OCI-LY7 (cell line): ENCODE measurements at regions not wholly inside any gene's neighbourhood (a gene's known extent, or its start where the extent isn't known, plus 50 kb on each side); places are given as distances from the start of the nearest gene placed in this dataset.

Experiments used
- BruUV-seq: library from RNA; stranded (reverse); fragments of 400-500 nt; replicated peaks from 2 replicates; lab custom pipeline; 2021; lab: Mats Ljungman, UMichigan
- CTCF ChIA-PET: fragments of 300-600 bp; sonication (Branson Sonifier 250); formaldehyde crosslinking; loops from one replicate; lab custom pipeline; 2022; ENCODE audit warnings: antibody characterized with exemption; ENCODE audit not compliant: unreplicated experiment; lab: Charles Lee
- POLR2A ChIA-PET: fragments of 300-600 bp; sonication (Branson Sonifier 250); formaldehyde crosslinking; loops from one replicate; lab custom pipeline; 2022; ENCODE audit warnings: antibody characterized with exemption; lab: Charles Lee
- DNase-seq: peaks from one replicate; pipeline ENCODE4 v3.0.0-alpha.2; 2015; ENCODE audit warnings: low spot score
- H2AFZ ChIP-seq: fragments of 200-600 bp; sonication (generic), shearing (Covaris generic); 2 replicates; pipeline ENCODE4 v1.6.1; 2014; ENCODE audit warnings: mild to moderate bottlenecking, antibody characterized with exemption, low read length, moderate library complexity
- H3K27ac ChIP-seq: fragments of 200-600 bp; sonication (generic); 2 replicates; pipeline ENCODE4 v1.5.1; 2014; ENCODE audit warnings: mixed run types, low read depth, mild to moderate bottlenecking, moderate library complexity, low read length, inconsistent platforms; ENCODE audit not compliant: poor library complexity, severe bottlenecking
- H3K36me3 ChIP-seq: fragments of 200-600 bp; sonication (generic); 2 replicates; pipeline ENCODE4 v1.6.1; 2014; ENCODE audit warnings: mild to moderate bottlenecking, antibody characterized with exemption, low read length, moderate library complexity, mixed read lengths; ENCODE audit not compliant: insufficient read depth
- H3K4me1 ChIP-seq: fragments of 200-600 bp; sonication (generic); 2 replicates; pipeline ENCODE4 v1.5.1; 2014; ENCODE audit warnings: mild to moderate bottlenecking, low read length; ENCODE audit not compliant: insufficient read depth, poor library complexity, severe bottlenecking
- H3K4me2 ChIP-seq: fragments of 200-600 bp; sonication (generic); 2 replicates; pipeline ENCODE4 v1.6.1; 2014; ENCODE audit warnings: mild to moderate bottlenecking, low read length
- H3K4me3 ChIP-seq: fragments of 200-600 bp; sonication (generic); 2 replicates; pipeline ENCODE4 v1.5.1; 2014; ENCODE audit warnings: mild to moderate bottlenecking, low read depth, low read length; ENCODE audit not compliant: poor library complexity, severe bottlenecking
- H3K79me2 ChIP-seq: fragments of 200-600 bp; sonication (generic); 2 replicates; pipeline ENCODE4 v1.6.1; 2016; ENCODE audit warnings: low read depth, mild to moderate bottlenecking, low read length, moderate library complexity, mixed read lengths; ENCODE audit not compliant: insufficient read depth
- H3K9me2 ChIP-seq: fragments of 200-600 bp; sonication (generic); 2 replicates; pipeline ENCODE4 v1.6.1; 2016; ENCODE audit warnings: mild to moderate bottlenecking, low read length, mixed read lengths; ENCODE audit not compliant: insufficient read depth
- H3K9me3 ChIP-seq: fragments of 200-600 bp; sonication (generic); 2 replicates; pipeline ENCODE4 v1.6.1; 2014; ENCODE audit warnings: mild to moderate bottlenecking, mixed run types, low read length, mixed read lengths
- H4K20me1 ChIP-seq: fragments of 200-600 bp; sonication (generic); 2 replicates; pipeline ENCODE4 v1.6.1; 2014; ENCODE audit warnings: mild to moderate bottlenecking, antibody characterized with exemption, low read length, moderate library complexity, mixed read lengths; ENCODE audit not compliant: insufficient read depth
- CTCF ChIP-seq: fragments of 200-600 bp; sonication (generic); conservative IDR thresholded peaks from 2 replicates; pipeline ENCODE4 v1.5.1; 2014; ENCODE audit warnings: mild to moderate bottlenecking, antibody characterized with exemption, low read length, moderate library complexity, mixed read lengths
- EZH2phosphoT487 ChIP-seq: fragments of 200-600 bp; sonication (generic); IDR thresholded peaks from 2 replicates; pipeline ENCODE4 v1.6.1; 2018; ENCODE audit warnings: low read depth, borderline replicate concordance, mild to moderate bottlenecking, mixed run types, antibody characterized with exemption, low read length, moderate library complexity, mixed read lengths
- intact Hi-C: fragments of 100-400 bp; cut with micrococcal nuclease; formaldehyde crosslinking; loops from one replicate; pipeline ENCODE4 v1.10.0; 2022; ENCODE audit not compliant: unreplicated experiment

GRCh38 chr1:4571263-4571662, 83.1 kb upstream of the AJAP1 start:
- no peaks in the 10 kb centered on the region for H4K20me1 ChIP-seq
- no peak overlapping the region for H3K27ac ChIP-seq
- no peak overlapping the region for H3K4me3 ChIP-seq
- H3K4me2 ChIP-seq, result no peak overlapping the region
- H3K9me2 ChIP-seq, result no peaks in the 10 kb centered on the region
- no peaks in the 10 kb centered on the region for H3K79me2 ChIP-seq
- H2AFZ ChIP-seq, result no peak overlapping the region
- BruUV-seq, result no TSS peak
- H3K36me3 ChIP-seq, result no peaks in the 10 kb centered on the region
- intact Hi-C loops, result no loop called here
- no peaks in the 10 kb centered on the region for H3K9me3 ChIP-seq
- ChIA-PET CTCF (no interaction called here), POLR2A (no interaction called here)
- no peak for DNase-seq
- TF ChIP-seq CTCF, result no peak
- no peak for TF ChIP-seq EZH2phosphoT487
- H3K4me1 ChIP-seq, result no peaks in the 10 kb centered on the region

GRCh38 chr1:4573526-4573925, 80.9 kb upstream of the AJAP1 start:
- Histone ChIP-seq H3K4me1 (no peaks in the 10 kb centered on the region), H3K79me2 (no peaks in the 10 kb centered on the region), H3K9me3 (no peaks in the 10 kb centered on the region), H3K9me2 (no peaks in the 10 kb centered on the region), H3K4me3 (no peak overlapping the region), H4K20me1 (no peaks in the 10 kb centered on the region), H3K27ac (no peak overlapping the region), H2AFZ (no peak overlapping the region), H3K4me2 (no peak overlapping the region), H3K36me3 (no peaks in the 10 kb centered on the region)
- POLR2A ChIA-PET, result no interaction called here
- CTCF ChIA-PET, result no interaction called here
- no TSS peak for BruUV-seq
- no peak for TF ChIP-seq EZH2phosphoT487
- no peak for DNase-seq
- intact Hi-C loops, result no loop called here

GRCh38 chr1:4581807-4582206, 72.6 kb upstream of the AJAP1 start:
- H3K4me1 ChIP-seq, result peaks cover 10% of the 10 kb centered on the region
- no peak overlapping the region for H3K4me2 ChIP-seq
- H3K36me3 ChIP-seq, result no peaks in the 10 kb centered on the region
- ChIA-PET CTCF (no interaction called here), POLR2A (no interaction called here)
- no peaks in the 10 kb centered on the region for H3K79me2 ChIP-seq
- H3K9me2 ChIP-seq, result no peaks in the 10 kb centered on the region
- BruUV-seq, result no TSS peak
- H3K4me3 ChIP-seq, result no peak overlapping the region
- TF ChIP-seq EZH2phosphoT487 (no peak), CTCF (no peak)
- H4K20me1 ChIP-seq, result no peaks in the 10 kb centered on the region
- H3K27ac ChIP-seq, result no peak overlapping the region
- no peak for DNase-seq
- H3K9me3 ChIP-seq, result no peaks in the 10 kb centered on the region
- intact Hi-C loops, result loop anchor here (10.0 kb wide), 1 partner anchor 667 kb away; no protein-coding TSS in a partner anchor
- no peak overlapping the region for H2AFZ ChIP-seq
